Loucy (cell line): ENCODE measurements at regions not wholly inside any gene's neighbourhood (a gene's known extent, or its start where the extent isn't known, plus 50 kb on each side); places are given as distances from the start of the nearest gene placed in this dataset.

ENCODE experiments used
- EZH2phosphoT487 ChIP-seq: fragments of 200-600 bp; IDR thresholded peaks from 2 replicates; pipeline ENCODE4 v1.6.1; 2018; ENCODE audit warnings: antibody characterized with exemption, mild to moderate bottlenecking, moderate library complexity, borderline replicate concordance
- TF ChIP-seq, protein P1 (sequence below): fragments of 200-600 bp; sonication (generic); conservative IDR thresholded peaks from 2 replicates; pipeline ENCODE4 v1.5.1; 2014; ENCODE audit warnings: mild to moderate bottlenecking, antibody characterized with exemption, low read length

DNA sequence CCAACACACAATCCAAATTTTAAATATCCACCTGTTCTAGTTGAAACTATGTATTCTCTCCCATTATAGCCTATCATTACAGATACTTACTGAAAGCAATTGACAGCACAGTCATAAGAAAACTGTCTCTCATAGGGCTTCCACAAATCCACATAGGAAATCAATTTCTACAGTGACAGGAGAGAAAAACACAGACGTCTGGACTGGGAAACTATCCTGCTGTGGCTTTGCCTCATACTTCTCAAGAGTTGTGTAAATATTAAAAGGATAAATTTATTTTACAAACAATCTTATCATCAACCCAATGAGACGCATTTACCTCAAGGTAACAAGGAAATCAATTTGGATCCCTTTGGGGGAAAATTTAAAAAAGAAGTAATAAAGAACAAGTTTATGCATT is 517.5 kb downstream of the EFNA5 start:
- TF ChIP-seq, protein P1, sequence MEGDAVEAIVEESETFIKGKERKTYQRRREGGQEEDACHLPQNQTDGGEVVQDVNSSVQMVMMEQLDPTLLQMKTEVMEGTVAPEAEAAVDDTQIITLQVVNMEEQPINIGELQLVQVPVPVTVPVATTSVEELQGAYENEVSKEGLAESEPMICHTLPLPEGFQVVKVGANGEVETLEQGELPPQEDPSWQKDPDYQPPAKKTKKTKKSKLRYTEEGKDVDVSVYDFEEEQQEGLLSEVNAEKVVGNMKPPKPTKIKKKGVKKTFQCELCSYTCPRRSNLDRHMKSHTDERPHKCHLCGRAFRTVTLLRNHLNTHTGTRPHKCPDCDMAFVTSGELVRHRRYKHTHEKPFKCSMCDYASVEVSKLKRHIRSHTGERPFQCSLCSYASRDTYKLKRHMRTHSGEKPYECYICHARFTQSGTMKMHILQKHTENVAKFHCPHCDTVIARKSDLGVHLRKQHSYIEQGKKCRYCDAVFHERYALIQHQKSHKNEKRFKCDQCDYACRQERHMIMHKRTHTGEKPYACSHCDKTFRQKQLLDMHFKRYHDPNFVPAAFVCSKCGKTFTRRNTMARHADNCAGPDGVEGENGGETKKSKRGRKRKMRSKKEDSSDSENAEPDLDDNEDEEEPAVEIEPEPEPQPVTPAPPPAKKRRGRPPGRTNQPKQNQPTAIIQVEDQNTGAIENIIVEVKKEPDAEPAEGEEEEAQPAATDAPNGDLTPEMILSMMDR, result no peak
- no peak for TF ChIP-seq EZH2phosphoT487
